HL-60 (cell line): ENCODE measurements at regions not wholly inside any gene's neighbourhood (a gene's known extent, or its start where the extent isn't known, plus 50 kb on each side); places are given as distances from the start of the nearest gene placed in this dataset.

ENCODE experiments used
- DNase-seq, 2 experiments: peaks; one replicate each; pipeline ENCODE4 v3.0.0-alpha.2; 2010 to 2020; ENCODE audit warnings: low read depth in 1 of 2, low spot score in 1 of 2
- H3K27ac ChIP-seq: fragments of 250-450 bp; sonication (Bioruptor Pico); replicated peaks from 2 replicates; pipeline ENCODE4 v1.5.1; 2020; ENCODE audit warnings: mild to moderate bottlenecking, moderate library complexity
- H3K27me3 ChIP-seq: fragments of 250-450 bp; sonication (Bioruptor Pico); 2 replicates; pipeline ENCODE4 v1.5.1; 2021; ENCODE audit warnings: mild to moderate bottlenecking, moderate library complexity; ENCODE audit not compliant: insufficient read depth, poor library complexity, severe bottlenecking
- H3K4me3 ChIP-seq: replicated peaks from 2 replicates; pipeline ENCODE4 v1.5.1; 2011; ENCODE audit warnings: mild to moderate bottlenecking, control low read depth, low read length; ENCODE audit not compliant: insufficient read depth
- CTCF ChIP-seq: IDR thresholded peaks from one replicate; pipeline ENCODE4 v1.5.1; 2011; ENCODE audit warnings: low read length, control low read depth, inconsistent platforms; ENCODE audit not compliant: insufficient read depth
- GABPA ChIP-seq: IDR thresholded peaks from 2 replicates; pipeline ENCODE4 v1.6.1; 2012; ENCODE audit warnings: low read depth
- POLR2AphosphoS5 ChIP-seq: IDR thresholded peaks from 2 replicates; pipeline ENCODE4 v1.6.1; 2012; ENCODE audit warnings: low read depth
- SPI1 ChIP-seq: IDR thresholded peaks from 2 replicates; pipeline ENCODE4 v1.6.1; 2012; ENCODE audit warnings: low read depth, mild to moderate bottlenecking, borderline replicate concordance
- TF ChIP-seq, protein P1 (sequence below): IDR thresholded peaks from 2 replicates; pipeline ENCODE4 v1.6.1; 2012; ENCODE audit warnings: low read depth; ENCODE audit not compliant: insufficient replicate concordance

- no peak for DNase-seq
- H3K27me3 ChIP-seq, result no peaks in the 10 kb centered on the region
- TF ChIP-seq, protein P1, sequence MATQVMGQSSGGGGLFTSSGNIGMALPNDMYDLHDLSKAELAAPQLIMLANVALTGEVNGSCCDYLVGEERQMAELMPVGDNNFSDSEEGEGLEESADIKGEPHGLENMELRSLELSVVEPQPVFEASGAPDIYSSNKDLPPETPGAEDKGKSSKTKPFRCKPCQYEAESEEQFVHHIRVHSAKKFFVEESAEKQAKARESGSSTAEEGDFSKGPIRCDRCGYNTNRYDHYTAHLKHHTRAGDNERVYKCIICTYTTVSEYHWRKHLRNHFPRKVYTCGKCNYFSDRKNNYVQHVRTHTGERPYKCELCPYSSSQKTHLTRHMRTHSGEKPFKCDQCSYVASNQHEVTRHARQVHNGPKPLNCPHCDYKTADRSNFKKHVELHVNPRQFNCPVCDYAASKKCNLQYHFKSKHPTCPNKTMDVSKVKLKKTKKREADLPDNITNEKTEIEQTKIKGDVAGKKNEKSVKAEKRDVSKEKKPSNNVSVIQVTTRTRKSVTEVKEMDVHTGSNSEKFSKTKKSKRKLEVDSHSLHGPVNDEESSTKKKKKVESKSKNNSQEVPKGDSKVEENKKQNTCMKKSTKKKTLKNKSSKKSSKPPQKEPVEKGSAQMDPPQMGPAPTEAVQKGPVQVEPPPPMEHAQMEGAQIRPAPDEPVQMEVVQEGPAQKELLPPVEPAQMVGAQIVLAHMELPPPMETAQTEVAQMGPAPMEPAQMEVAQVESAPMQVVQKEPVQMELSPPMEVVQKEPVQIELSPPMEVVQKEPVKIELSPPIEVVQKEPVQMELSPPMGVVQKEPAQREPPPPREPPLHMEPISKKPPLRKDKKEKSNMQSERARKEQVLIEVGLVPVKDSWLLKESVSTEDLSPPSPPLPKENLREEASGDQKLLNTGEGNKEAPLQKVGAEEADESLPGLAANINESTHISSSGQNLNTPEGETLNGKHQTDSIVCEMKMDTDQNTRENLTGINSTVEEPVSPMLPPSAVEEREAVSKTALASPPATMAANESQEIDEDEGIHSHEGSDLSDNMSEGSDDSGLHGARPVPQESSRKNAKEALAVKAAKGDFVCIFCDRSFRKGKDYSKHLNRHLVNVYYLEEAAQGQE, result no peak
- TF ChIP-seq CTCF, result no peak
- no peak for TF ChIP-seq GABPA
- TF ChIP-seq SPI1, result no peak
- no peak for TF ChIP-seq POLR2AphosphoS5
- H3K4me3 ChIP-seq, result no peak overlapping the region
- H3K27ac ChIP-seq, result no peak overlapping the region
Observed at GRCh38 chr3:15889936-15890335, 92.2 kb upstream of the ANKRD28 start.

GRCh38 chr3:15892311-15893227 is 94.8 kb upstream of the ANKRD28 start:
- H3K27me3 ChIP-seq, result no peaks in the 10 kb centered on the region
- no peak overlapping the region for H3K4me3 ChIP-seq
- H3K27ac ChIP-seq, result no peak overlapping the region
- DNase-seq, result no peak
- no peak for TF ChIP-seq GABPA
- TF ChIP-seq, protein P1, result no peak

GRCh38 chr3:15894382-15894781 is 96.6 kb upstream of the ANKRD28 start:
- Histone ChIP-seq H3K27me3 (no peaks in the 10 kb centered on the region), H3K27ac (no peak overlapping the region), H3K4me3 (no peak overlapping the region)
- DNase-seq, result no peak
- no peak for TF ChIP-seq SPI1
- TF ChIP-seq, protein P1, result no peak

DNA sequence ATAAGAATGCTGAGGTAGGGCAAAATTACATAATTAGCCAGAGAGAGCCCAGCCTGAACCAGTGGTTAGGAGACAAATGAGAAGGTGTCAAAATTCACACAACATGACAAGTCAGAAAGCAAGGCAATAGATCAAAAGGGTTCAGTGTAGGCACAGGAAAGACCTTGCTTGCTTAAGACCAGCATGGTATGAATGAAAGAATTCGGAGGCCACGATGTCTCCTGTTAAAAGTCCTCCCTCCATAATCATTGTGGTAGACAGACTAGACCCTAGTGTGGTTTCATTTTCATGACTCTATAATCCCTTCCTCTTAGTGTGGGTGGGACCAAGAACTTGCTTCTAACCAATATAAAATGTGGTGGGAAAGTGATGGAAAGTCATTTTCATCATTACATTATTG is 98.7 kb upstream of the ANKRD28 start:
- no peak overlapping the region for H3K27ac ChIP-seq
- DNase-seq, result no peak
- TF ChIP-seq CTCF, result no peak
- TF ChIP-seq, protein P1, result no peak
- TF ChIP-seq SPI1, result no peak
- TF ChIP-seq POLR2AphosphoS5, result no peak
- no peak for TF ChIP-seq GABPA
- H3K27me3 ChIP-seq, result no peaks in the 10 kb centered on the region
- H3K4me3 ChIP-seq, result no peak overlapping the region
